Sigmoid colon (tissue), 6 donors: ENCODE measurements at regions not wholly inside any gene's neighbourhood (a gene's known extent, or its start where the extent isn't known, plus 50 kb on each side); places are given as distances from the start of the nearest gene placed in this dataset.

Experiments
- DNase-seq: peaks from one replicate; pipeline ENCODE4 v3.0.0-alpha.2; 2019
- H3K27ac ChIP-seq, 4 donors: fragments of 200-600 bp; sonication (generic); one replicate each; pipeline ENCODE4 v1.5.1; 2016 to 2019; ENCODE audit warnings: mild to moderate bottlenecking in 1 of 4
- H3K27me3 ChIP-seq, 3 donors: fragments of 200-600 bp; sonication (generic); one replicate each; pipeline ENCODE4 v1.5.1; 2019; ENCODE audit warnings: mild to moderate bottlenecking in 1 of 3
- H3K36me3 ChIP-seq, 4 donors: fragments of 200-600 bp; sonication (generic); one replicate each; pipeline ENCODE4 v1.5.1; 2016 to 2019
- H3K4me1 ChIP-seq, 4 donors: fragments of 200-600 bp; sonication (generic); one replicate each; pipeline ENCODE4 v1.5.1; 2017 to 2019
- H3K4me3 ChIP-seq, 4 donors: fragments of 200-600 bp; sonication (generic); one replicate each; pipeline ENCODE4 v1.5.1; 2017 to 2019; ENCODE audit warnings: mild to moderate bottlenecking in 2 of 4, moderate library complexity in 1 of 4
- H3K9me3 ChIP-seq, 4 donors: fragments of 200-600 bp in 3 of 4; sonication (generic) in 3 of 4; one replicate each; pipeline versions ENCODE4 v1.5.1 to v1.6.1; 2013 to 2019
- CTCF ChIP-seq, 4 experiments: fragments of 450-650 bp in 3 of 4; fragments of 200-600 bp in 1 of 4; IDR thresholded peaks; one replicate each; pipeline ENCODE4 v1.5.1; 2016 to 2019; ENCODE audit warnings: antibody characterized with exemption in 4 of 4, mild to moderate bottlenecking in 3 of 4, moderate library complexity in 2 of 4
- EP300 ChIP-seq, 4 donors: sonication (generic); formaldehyde crosslinking; IDR thresholded peaks; one replicate each; pipeline ENCODE4 v1.6.1; 2017; ENCODE audit warnings: antibody characterized with exemption in 4 of 4
- POLR2A ChIP-seq, 2 donors: fragments of 450-650 bp; IDR thresholded peaks; one replicate each; pipeline ENCODE4 v1.6.1; 2016; ENCODE audit warnings: antibody characterized with exemption in 2 of 2, mild to moderate bottlenecking in 2 of 2, moderate library complexity in 2 of 2
- POLR2AphosphoS5 ChIP-seq, 4 donors: sonication (generic); formaldehyde crosslinking; IDR thresholded peaks; one replicate each; pipeline ENCODE4 v1.6.1; 2017; ENCODE audit warnings: antibody characterized with exemption in 4 of 4
- WGBS, 2 donors: extraction: QIAGEN DNeasy Blood & Tissue Kit; methylation state at CpG; one replicate each; pipeline ENCODE4 v1.1.7; 2013; 5-methylcytosine and 5-hydroxymethylcytosine counted together
- intact Hi-C: fragments of 100-400 bp; cut with DNase I; formaldehyde crosslinking; loops from one replicate; pipeline ENCODE4 v1.15.1; 2023
- donor health status: healthy with polysubstance abuse.
- donor health status: healthy.

- Histone ChIP-seq H3K4me3 (no peak overlapping the region), H3K36me3 (no peaks in the 10 kb centered on the region), H3K4me1 (no peaks in the 10 kb centered on the region), H3K27me3 (no peaks in the 10 kb centered on the region), H3K27ac (no peak overlapping the region), H3K9me3 (no peaks in the 10 kb centered on the region)
- intact Hi-C loops = no loop called here
- TF ChIP-seq EP300 (IDR thresholded peaks at IDR 0.05) (no peak), POLR2AphosphoS5 (IDR thresholded peaks at IDR 0.05) (no peak), POLR2A (IDR thresholded peaks at IDR 0.05) (no peak), CTCF (IDR thresholded peaks at IDR 0.05) (no peak)
- no peak for DNase-seq
- 65 to 66% methylated on average over 1 of the region's 1 CpG for WGBS, 2 donors
Measured at GRCh38 chr12:77497647-77498046, 333.0 kb upstream of the NAV3 start.

- intact Hi-C loops = no loop called here
- Histone ChIP-seq H3K9me3 (no peaks in the 10 kb centered on the region), H3K4me1 (no peaks in the 10 kb centered on the region), H3K27me3 (no peaks in the 10 kb centered on the region), H3K4me3 (no peak overlapping the region), H3K36me3 (no peaks in the 10 kb centered on the region), H3K27ac (no peak overlapping the region)
- TF ChIP-seq POLR2AphosphoS5 (IDR thresholded peaks at IDR 0.05) = no peak
- no peak for TF ChIP-seq POLR2A (IDR thresholded peaks at IDR 0.05)
- no peak for TF ChIP-seq EP300 (IDR thresholded peaks at IDR 0.05)
- no peak for TF ChIP-seq CTCF (IDR thresholded peaks at IDR 0.05)
- no peak for DNase-seq
- WGBS, 2 donors = 86 to 90% methylated on average over 5 of the region's 5 CpGs
Measured at GRCh38 chr12:77496714-77497113, 334.0 kb upstream of the NAV3 start.

- no peaks in the 10 kb centered on the region for H3K4me1 ChIP-seq
- intact Hi-C loops = no loop called here
- no peaks in the 10 kb centered on the region for H3K27me3 ChIP-seq
- TF ChIP-seq POLR2AphosphoS5 (IDR thresholded peaks at IDR 0.05) = no peak
- TF ChIP-seq EP300 (IDR thresholded peaks at IDR 0.05) = no peak
- TF ChIP-seq CTCF (IDR thresholded peaks at IDR 0.05) = no peak
- H3K9me3 ChIP-seq = no peaks in the 10 kb centered on the region
- H3K27ac ChIP-seq = no peak overlapping the region
- H3K4me3 ChIP-seq = no peak overlapping the region
- H3K36me3 ChIP-seq = no peaks in the 10 kb centered on the region
- DNase-seq = no peak
- WGBS, 2 donors = 55 to 78% methylated on average over 3 of the region's 3 CpGs
Measured at GRCh38 chr12:77494296-77494695, 336.4 kb upstream of the NAV3 start.

GRCh38 chr12:77493302-77494168 is 337.2 kb upstream of the NAV3 start:
- no peaks in the 10 kb centered on the region for H3K27me3 ChIP-seq
- no peak overlapping the region for H3K27ac ChIP-seq
- TF ChIP-seq EP300 (IDR thresholded peaks at IDR 0.05) (no peak), POLR2A (IDR thresholded peaks at IDR 0.05) (no peak), POLR2AphosphoS5 (IDR thresholded peaks at IDR 0.05) (no peak), CTCF (IDR thresholded peaks at IDR 0.05) (no peak)
- no peaks in the 10 kb centered on the region for H3K4me1 ChIP-seq
- intact Hi-C loops = no loop called here
- 62 to 80% methylated on average over 5 of the region's 5 CpGs for WGBS, 2 donors
- no peak overlapping the region for H3K4me3 ChIP-seq
- no peaks in the 10 kb centered on the region for H3K9me3 ChIP-seq
- no peaks in the 10 kb centered on the region for H3K36me3 ChIP-seq
- no peak for DNase-seq

- Histone ChIP-seq H3K4me3 (no peak overlapping the region), H3K27me3 (no peaks in the 10 kb centered on the region), H3K9me3 (no peaks in the 10 kb centered on the region), H3K4me1 (no peaks in the 10 kb centered on the region), H3K36me3 (no peaks in the 10 kb centered on the region), H3K27ac (no peak overlapping the region)
- DNase-seq = no peak
- intact Hi-C loops = no loop called here
- TF ChIP-seq CTCF (IDR thresholded peaks at IDR 0.05) = no peak
- no peak for TF ChIP-seq POLR2A (IDR thresholded peaks at IDR 0.05)
- TF ChIP-seq EP300 (IDR thresholded peaks at IDR 0.05) = no peak
- TF ChIP-seq POLR2AphosphoS5 (IDR thresholded peaks at IDR 0.05) = no peak
- WGBS, 2 donors = 83 to 89% methylated on average over 4 of the region's 4 CpGs
Measured at GRCh38 chr12:77492536-77492935, 338.2 kb upstream of the NAV3 start.
